Osteoblast (primary cell): ENCODE measurements at regions not wholly inside any gene's neighbourhood (a gene's known extent, or its start where the extent isn't known, plus 50 kb on each side); places are given as distances from the start of the nearest gene placed in this dataset.
A peak's percentile ranks its signal among the peaks of the same experiment; 100 is the strongest.

Experiments used
- DNase-seq: peaks from one replicate; pipeline ENCODE4 v3.0.0; 2011; ENCODE audit warnings: low spot score, mixed read lengths; ENCODE audit not compliant: insufficient read length; ENCODE audit errors: missing footprints
- H2AFZ ChIP-seq: 2 replicates; pipeline ENCODE4 v1.6.0; 2011; ENCODE audit warnings: mild to moderate bottlenecking, low read length
- H3K27ac ChIP-seq: 2 replicates; pipeline ENCODE4 v1.5.1; 2011; ENCODE audit warnings: mild to moderate bottlenecking, low read depth, low read length, moderate library complexity
- H3K27me3 ChIP-seq: 2 replicates; pipeline ENCODE4 v1.6.0; 2012; ENCODE audit warnings: mild to moderate bottlenecking, control low read depth, inconsistent platforms, low read length, moderate library complexity; ENCODE audit not compliant: insufficient read depth
- H3K36me3 ChIP-seq: 2 replicates; pipeline ENCODE4 v1.5.1; 2011; ENCODE audit warnings: mild to moderate bottlenecking, low read length, control low read depth, moderate library complexity; ENCODE audit not compliant: insufficient read depth
- H3K4me1 ChIP-seq: 2 replicates; pipeline ENCODE4 v1.5.1; 2011; ENCODE audit warnings: mild to moderate bottlenecking, low read length, control low read depth, moderate library complexity; ENCODE audit not compliant: insufficient read depth
- H3K4me2 ChIP-seq: 2 replicates; pipeline ENCODE4 v1.6.0; 2011; ENCODE audit warnings: mild to moderate bottlenecking, low read length; ENCODE audit not compliant: insufficient read depth
- H3K4me3 ChIP-seq: fragments of 200-600 bp; sonication (generic); 3 replicates; pipeline ENCODE4 v1.5.1; 2012; ENCODE audit warnings: mild to moderate bottlenecking, low read length, inconsistent platforms; ENCODE audit not compliant: insufficient read depth
- H3K79me2 ChIP-seq: 2 replicates; pipeline ENCODE4 v1.6.0; 2012; ENCODE audit warnings: mild to moderate bottlenecking, low read length, control low read depth, inconsistent platforms; ENCODE audit not compliant: insufficient read depth
- H3K9me3 ChIP-seq: 2 replicates; pipeline ENCODE4 v1.5.1; 2011; ENCODE audit warnings: low read depth, low read length, control low read depth
- H4K20me1 ChIP-seq: 2 replicates; pipeline ENCODE4 v1.6.0; 2012; ENCODE audit warnings: mild to moderate bottlenecking, low read length, control low read depth; ENCODE audit not compliant: insufficient read depth
- CTCF ChIP-seq: IDR thresholded peaks from 2 replicates; pipeline ENCODE4 v1.5.1; 2011; ENCODE audit warnings: mild to moderate bottlenecking, low read depth, low read length, moderate library complexity; ENCODE audit errors: extremely low read depth

GRCh38 chr11:28777126-28777525 lies 668.9 kb downstream of the METTL15 start:
- Histone ChIP-seq H3K79me2 (no peaks in the 10 kb centered on the region), H3K27me3 (no peaks in the 10 kb centered on the region), H3K4me1 (no peaks in the 10 kb centered on the region), H3K9me3 (no peaks in the 10 kb centered on the region), H3K36me3 (no peaks in the 10 kb centered on the region), H4K20me1 (no peaks in the 10 kb centered on the region), H2AFZ (peak overlapping the region; percentile 60), H3K27ac (no peak overlapping the region), H3K4me2 (no peak overlapping the region), H3K4me3 (no peak overlapping the region)
- DNase-seq: no peak
- TF ChIP-seq CTCF: no peak

DNA sequence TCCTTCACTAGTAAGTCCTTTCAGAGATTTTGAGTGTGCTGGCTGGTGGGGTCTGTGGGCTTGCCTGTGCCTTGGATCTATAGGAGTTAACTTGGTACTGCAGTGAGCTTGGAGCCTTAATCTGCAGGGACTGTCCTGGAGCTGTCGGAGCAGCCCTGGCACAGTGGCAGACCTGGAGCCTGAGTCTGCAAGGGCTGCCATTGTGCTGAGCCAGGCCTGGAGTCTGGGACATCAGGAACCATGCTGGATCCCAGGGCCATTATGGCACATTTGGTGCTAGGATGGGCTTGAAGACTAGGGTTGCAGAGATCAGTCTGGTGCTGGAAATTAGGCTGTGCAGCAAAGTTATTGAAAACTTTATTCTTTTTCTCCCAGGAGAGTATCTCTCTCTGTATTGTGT lies 665.4 kb downstream of the METTL15 start:
- Histone ChIP-seq H3K4me2 (no peak overlapping the region), H3K27ac (no peak overlapping the region), H2AFZ (no peak overlapping the region), H3K27me3 (no peaks in the 10 kb centered on the region), H3K36me3 (no peaks in the 10 kb centered on the region), H3K4me1 (no peaks in the 10 kb centered on the region), H3K4me3 (no peak overlapping the region), H3K9me3 (no peaks in the 10 kb centered on the region), H4K20me1 (no peaks in the 10 kb centered on the region), H3K79me2 (no peaks in the 10 kb centered on the region)
- DNase-seq: no peak
- TF ChIP-seq CTCF: no peak

DNA sequence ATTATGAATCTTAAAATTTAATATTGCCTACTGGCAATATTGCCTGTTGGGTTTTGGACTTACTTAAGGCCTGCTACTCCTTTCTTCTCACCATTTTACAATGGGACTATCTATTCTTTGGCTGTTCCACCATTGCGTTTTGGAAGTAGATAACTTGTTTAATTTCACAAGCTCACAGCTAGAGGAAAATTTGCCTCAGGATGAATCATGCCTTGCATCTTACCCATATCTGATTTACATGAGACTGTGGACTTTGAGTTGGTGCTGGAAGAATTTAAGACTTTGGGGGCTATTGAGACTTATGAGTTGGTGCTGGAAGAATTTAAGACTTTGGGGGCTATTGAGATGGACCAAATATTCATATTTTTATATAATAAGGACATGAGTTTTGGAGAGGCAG lies 662.6 kb downstream of the METTL15 start:
- H3K79me2 ChIP-seq: no peaks in the 10 kb centered on the region
- no peaks in the 10 kb centered on the region for H4K20me1 ChIP-seq
- no peak for DNase-seq

DNA sequence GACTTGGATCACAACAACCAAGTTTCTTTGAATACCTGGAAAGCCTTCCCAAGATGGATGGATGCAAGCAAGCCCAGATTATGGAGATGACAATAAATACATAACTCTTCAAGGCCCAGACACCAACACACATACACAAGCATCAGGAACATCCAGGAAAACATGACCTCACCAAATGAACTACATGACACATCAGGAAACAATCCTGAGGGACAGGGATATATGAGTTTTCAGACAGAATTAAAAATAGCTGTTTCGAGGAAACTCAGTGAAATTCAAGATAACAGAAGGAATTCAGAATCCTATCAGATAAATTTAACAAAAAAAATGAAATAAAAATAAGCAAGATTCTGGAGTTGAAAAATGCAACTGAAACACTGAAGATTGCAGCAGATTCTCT lies 659.4 kb downstream of the METTL15 start:
- DNase-seq: no peak
- H3K4me1 ChIP-seq: peaks cover 26% of the 10 kb centered on the region
- no peaks in the 10 kb centered on the region for H4K20me1 ChIP-seq
- H3K27ac ChIP-seq: peak overlapping the region; percentile 42
- H3K79me2 ChIP-seq: no peaks in the 10 kb centered on the region
- H3K4me3 ChIP-seq: no peak overlapping the region
- H2AFZ ChIP-seq: no peak overlapping the region
- no peak for TF ChIP-seq CTCF
- H3K4me2 ChIP-seq: no peak overlapping the region
- no peaks in the 10 kb centered on the region for H3K9me3 ChIP-seq
- no peaks in the 10 kb centered on the region for H3K36me3 ChIP-seq
- H3K27me3 ChIP-seq: no peaks in the 10 kb centered on the region

More for the DNA sequence above, 662.6 kb downstream of the METTL15 start:
- Histone ChIP-seq H3K27ac (no peak overlapping the region), H3K4me1 (peaks cover 8% of the 10 kb centered on the region), H2AFZ (no peak overlapping the region), H3K9me3 (no peaks in the 10 kb centered on the region), H3K27me3 (no peaks in the 10 kb centered on the region), H3K4me3 (no peak overlapping the region), H3K36me3 (no peaks in the 10 kb centered on the region), H3K4me2 (no peak overlapping the region)
- TF ChIP-seq CTCF: no peak
